B cell (primary cell): ENCODE measurements at regions not wholly inside any gene's neighbourhood (a gene's known extent, or its start where the extent isn't known, plus 50 kb on each side); places are given as distances from the start of the nearest gene placed in this dataset.
"Not testable (repeated sequence)": the region's sequence is repeated elsewhere in the genome, so short reads cannot be mapped to it uniquely, and the experiment has no call there.

Source experiments
- ATAC-seq: fragments of 200-7000 bp; cut with Tn5 transposase; one replicate; pipeline ENCODE4 v1.10.0; 2021; ENCODE audit warnings: low read depth, mild to moderate bottlenecking, moderate number of reproducible peaks, moderate library complexity
- CTCF ChIA-PET: fragments of 350-600 bp; sonication (Branson Sonifier 250); formaldehyde crosslinking; loops from one replicate; lab custom pipeline; 2021; ENCODE audit warnings: antibody characterized with exemption, inconsistent platforms; lab: Charles Lee
- POLR2A ChIA-PET: fragments of 350-600 bp; sonication (Branson Sonifier 250); formaldehyde crosslinking; loops from one replicate; lab custom pipeline; 2021; ENCODE audit warnings: antibody characterized with exemption; lab: Charles Lee
- DNase-seq: peaks from one replicate; pipeline ENCODE4 v3.0.0; 2013
- H2AFZ ChIP-seq: 2 replicates; pipeline ENCODE4 v1.6.1; 2012; ENCODE audit warnings: mild to moderate bottlenecking, low read depth, low read length; ENCODE audit not compliant: insufficient read depth, poor library complexity, severe bottlenecking
- H3K27ac ChIP-seq, 2 donors: 1 replicate in 1 of 2; 2 replicates in 1 of 2; pipeline ENCODE4 v1.5.1; 2012 to 2013; ENCODE audit warnings: low read length in 2 of 2, mild to moderate bottlenecking in 2 of 2, moderate library complexity in 1 of 2
- H3K27me3 ChIP-seq, 4 experiments: fragments of 200-600 bp in 1 of 4; sonication (generic) in 1 of 4; replicated peaks in 1 of 4; 1 replicate in 2 of 4; 2 replicates in 2 of 4; pipeline versions ENCODE4 v1.6.1 to v1.7.0; 2013 to 2016; ENCODE audit warnings: low read length in 3 of 4, mild to moderate bottlenecking in 2 of 4, mixed read lengths in 1 of 4, moderate library complexity in 1 of 4; ENCODE audit not compliant: insufficient read depth in 4 of 4, control insufficient read depth in 3 of 4; ENCODE audit errors: control extremely low read depth in 1 of 4
- H3K36me3 ChIP-seq, 2 experiments: replicated peaks in 1 of 2; 1 replicate in 1 of 2; 2 replicates in 1 of 2; pipeline versions ENCODE4 v1.6.1 to v1.7.1; 2013; ENCODE audit warnings: low read length in 1 of 2; ENCODE audit not compliant: insufficient read depth in 2 of 2, control insufficient read depth in 1 of 2; ENCODE audit errors: control extremely low read depth in 1 of 2, extremely low read depth in 1 of 2
- H3K4me1 ChIP-seq, 2 donors: fragments of 200-600 bp in 1 of 2; sonication (generic) in 1 of 2; 1 replicate in 1 of 2; 2 replicates in 1 of 2; pipeline versions ENCODE4 v1.5.1 to v1.6.1; 2013 to 2017; ENCODE audit warnings: low read length in 2 of 2; ENCODE audit not compliant: control insufficient read depth in 2 of 2, insufficient read depth in 2 of 2
- H3K4me2 ChIP-seq: replicated peaks from 2 replicates; pipeline ENCODE3; 2012; ENCODE audit warnings: mild to moderate bottlenecking, low read depth, low read length; ENCODE audit not compliant: poor library complexity, severe bottlenecking
- H3K4me3 ChIP-seq, 5 experiments: fragments of 200-600 bp in 1 of 5; sonication (generic) in 1 of 5; 1 replicate in 3 of 5; 2 replicates in 2 of 5; pipeline versions ENCODE4 v1.5.1 to v1.7.0; 2011 to 2016; ENCODE audit warnings: low read length in 4 of 5, mild to moderate bottlenecking in 4 of 5, low read depth in 2 of 5, control low read depth in 1 of 5, moderate library complexity in 1 of 5; ENCODE audit not compliant: insufficient read depth in 1 of 5; ENCODE audit errors: control extremely low read depth in 1 of 5, extremely low read depth in 1 of 5
- H3K79me2 ChIP-seq: fragments of 200-600 bp; sonication (generic); one replicate; pipeline ENCODE4 v1.6.0; 2016; ENCODE audit warnings: low read length; ENCODE audit not compliant: control insufficient read depth, insufficient read depth
- H3K9ac ChIP-seq: fragments of 200-600 bp; sonication (generic); 2 replicates; pipeline ENCODE4 v1.6.1; 2017; ENCODE audit warnings: mild to moderate bottlenecking, low read length, moderate library complexity
- H3K9me3 ChIP-seq, 3 donors: one replicate each; pipeline versions ENCODE4 v1.6.1 to v1.7.1; 2013; ENCODE audit warnings: low read length in 2 of 3; ENCODE audit not compliant: control insufficient read depth in 2 of 3, insufficient read depth in 1 of 3; ENCODE audit errors: control extremely low read depth in 1 of 3
- H4K20me1 ChIP-seq: 2 replicates; pipeline ENCODE4 v1.6.0; 2012; ENCODE audit warnings: mild to moderate bottlenecking, low read length; ENCODE audit not compliant: insufficient read depth, control insufficient read depth, poor library complexity, severe bottlenecking
- H3K27ac Mint-ChIP-seq: one replicate; pipeline ENCODE4 v1.8.0; 2021; ENCODE audit warnings: mixed read lengths
- H3K27me3 Mint-ChIP-seq: one replicate; pipeline ENCODE4 v1.8.0; 2021; ENCODE audit warnings: mixed read lengths
- H3K4me1 Mint-ChIP-seq: one replicate; pipeline ENCODE4 v1.8.0; 2021; ENCODE audit warnings: mixed read lengths
- H3K4me3 Mint-ChIP-seq: one replicate; pipeline ENCODE4 v1.8.0; 2021; ENCODE audit warnings: mixed read lengths
- H3K9me3 Mint-ChIP-seq: one replicate; pipeline ENCODE4 v1.8.0; 2022; ENCODE audit warnings: mixed read lengths; ENCODE audit not compliant: insufficient read depth
- CTCF ChIP-seq: fragments of 200-600 bp; IDR thresholded peaks from one replicate; pipeline ENCODE4 v1.8.0; 2022; ENCODE audit warnings: antibody characterized with exemption, mild to moderate bottlenecking
- EZH2 ChIP-seq: IDR thresholded peaks from 2 replicates; pipeline ENCODE4 v1.6.1; 2012; ENCODE audit warnings: borderline replicate concordance, low read depth, mild to moderate bottlenecking, moderate library complexity, low read length; ENCODE audit not compliant: insufficient read depth, poor library complexity, severe bottlenecking
- WGBS: methylation state at CpG from one replicate; pipeline ENCODE4 v1.1.5; 2013; ENCODE audit warnings: missing lambda C conversion rate; ENCODE audit not compliant: insufficient coverage; 5-methylcytosine and 5-hydroxymethylcytosine counted together
- intact Hi-C: fragments of 100-400 bp; cut with micrococcal nuclease; formaldehyde crosslinking; loops from one replicate; pipeline ENCODE4 v1.10.0; 2022

- no CpG with 5 or more reads among the region's 3 CpGs for WGBS
- no peak for DNase-seq
- Histone ChIP-seq H2AFZ (no peak overlapping the region), H3K27ac (no peak overlapping the region), H3K79me2 (no peaks in the 10 kb centered on the region), H3K36me3 (no peaks in the 10 kb centered on the region), H3K4me3 (no peak overlapping the region), H3K27me3 (no peaks in the 10 kb centered on the region), H3K9ac (no peak overlapping the region), H4K20me1 (no peaks in the 10 kb centered on the region), H3K4me2 (no peak overlapping the region), H3K9me3 (no peaks in the 10 kb centered on the region), H3K4me1 (no peaks in the 10 kb centered on the region)
- Mint-ChIP-seq H3K4me3 (no peak overlapping the region), H3K27me3 (no peaks in the 10 kb centered on the region), H3K9me3 (no peaks in the 10 kb centered on the region), H3K27ac (no peak overlapping the region), H3K4me1 (no peaks in the 10 kb centered on the region)
- TF ChIP-seq EZH2 (no peak), CTCF (no peak)
- POLR2A ChIA-PET = no interaction called here
- CTCF ChIA-PET = no interaction called here
- no peak for ATAC-seq
- intact Hi-C loops = no loop called here
Measured at GRCh38 chr1:118479351-118479750, 294.3 kb upstream of the SPAG17 start.

DNA sequence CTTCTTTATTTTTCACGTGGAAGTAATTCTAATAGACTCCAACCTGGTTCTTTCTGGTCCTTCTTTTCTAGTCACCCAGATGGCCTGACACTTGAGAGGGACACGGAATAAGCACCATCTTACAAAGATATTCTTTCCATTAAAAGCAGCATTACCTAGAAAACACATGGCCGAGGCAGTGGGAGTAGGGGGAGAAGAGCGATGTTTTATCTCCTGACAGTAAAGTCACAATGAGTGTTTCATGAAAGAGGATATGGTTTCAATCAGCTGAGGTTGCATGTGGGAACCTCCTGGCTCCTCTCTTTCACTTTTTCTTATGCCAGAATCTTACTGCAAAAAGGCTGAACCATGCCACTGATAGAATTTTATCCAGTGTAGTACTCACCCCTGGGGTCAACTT, 288.8 kb upstream of the SPAG17 start:
- Histone ChIP-seq H4K20me1 (no peaks in the 10 kb centered on the region), H3K4me1 (no peaks in the 10 kb centered on the region), H3K9ac (no peak overlapping the region), H3K27me3 (no peaks in the 10 kb centered on the region), H3K9me3 (no peaks in the 10 kb centered on the region), H2AFZ (no peak overlapping the region), H3K36me3 (no peaks in the 10 kb centered on the region), H3K79me2 (no peaks in the 10 kb centered on the region), H3K4me3 (no peak overlapping the region), H3K4me2 (no peak overlapping the region), H3K27ac (no peak overlapping the region)
- no peak overlapping the region for H3K27ac Mint-ChIP-seq
- H3K27me3 Mint-ChIP-seq = no peaks in the 10 kb centered on the region
- ATAC-seq (no peak), DNase-seq (no peak)
- no peak for TF ChIP-seq CTCF
- TF ChIP-seq EZH2 = no peak
- intact Hi-C loops = no loop called here
- POLR2A ChIA-PET = no interaction called here
- CTCF ChIA-PET = no interaction called here
- no peak overlapping the region for H3K4me3 Mint-ChIP-seq
- H3K9me3 Mint-ChIP-seq = no peaks in the 10 kb centered on the region
- no peaks in the 10 kb centered on the region for H3K4me1 Mint-ChIP-seq
- 43% methylated on average over 1 of the region's 4 CpGs for WGBS

GRCh38 chr1:118464460-118464859, 279.4 kb upstream of the SPAG17 start:
- H3K27ac ChIP-seq, CTCF ChIA-PET, ATAC-seq, H3K36me3 ChIP-seq, H3K4me3 Mint-ChIP-seq, intact Hi-C loops, H3K79me2 ChIP-seq, H3K27me3 ChIP-seq, POLR2A ChIA-PET, H3K27ac Mint-ChIP-seq, H3K27me3 Mint-ChIP-seq, H3K4me2 ChIP-seq, DNase-seq, H3K4me1 Mint-ChIP-seq, H3K4me1 ChIP-seq, H3K4me3 ChIP-seq, H3K9ac ChIP-seq, H2AFZ ChIP-seq, H4K20me1 ChIP-seq, H3K9me3 Mint-ChIP-seq: not testable (repeated sequence)
- peaks cover 0 to 12% (median 7%) of the 10 kb centered on the region in 3 donors for H3K9me3 ChIP-seq
- 95% methylated on average over 7 of the region's 8 CpGs for WGBS
